ENCODE measurements at regions not wholly inside any gene's neighbourhood (a gene's known extent, or its start where the extent isn't known, plus 50 kb on each side); places are given as distances from the start of the nearest gene placed in this dataset.

DNA sequence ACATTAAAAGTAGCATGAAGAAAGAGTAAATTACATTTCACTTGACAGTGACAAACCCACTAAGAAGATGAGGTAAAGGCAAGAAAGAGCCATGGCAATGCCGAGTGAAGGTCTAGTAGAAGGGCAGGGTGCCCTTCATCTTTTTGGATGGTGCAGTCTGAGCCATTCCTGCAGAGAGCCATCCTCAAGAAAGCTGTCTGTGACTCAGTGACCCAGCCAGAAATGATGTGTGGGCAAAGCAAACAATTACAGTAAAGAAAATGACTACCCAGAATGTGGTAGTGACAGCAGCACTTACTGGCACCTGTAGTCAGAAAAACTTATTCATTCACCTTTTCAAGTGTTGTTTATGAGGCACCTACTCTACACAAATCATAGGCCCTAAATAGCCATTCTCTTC, 281.7 kb downstream of the DUSP6 start:
- TF ChIP-seq POLR2AphosphoS5 (IDR thresholded peaks at IDR 0.05; ENCODE audit: borderline replicate concordance, low read depth, low read length) (no peak), EZH2 (IDR thresholded peaks at IDR 0.05) (no peak), FOXP2 (optimal IDR thresholded peaks at IDR 0.05; ENCODE audit: control extremely low read depth, extremely low read length, insufficient read depth) (no peak)
- no peak for DNase-seq (ENCODE audit: low read depth, low spot score)
- Histone ChIP-seq H3K27ac (no peak overlapping the region), H3K4me3 (no peak overlapping the region), H3K9ac (ENCODE audit: insufficient read length) (no peak overlapping the region), H3K9me3 (ENCODE audit: low read depth, low read length) (no peaks in the 10 kb centered on the region), H3K36me3 (ENCODE audit: insufficient read depth, low read length) (no peaks in the 10 kb centered on the region)

GRCh38 chr12:89069431-89069830, 282.9 kb downstream of the DUSP6 start:
- no peak overlapping the region for H3K27ac ChIP-seq

GRCh38 chr12:89067421-89068187, 284.7 kb downstream of the DUSP6 start:
- H3K9me3 ChIP-seq (ENCODE audit: low read depth, low read length), result no peaks in the 10 kb centered on the region
- DNase-seq (ENCODE audit: low read depth, low spot score), result no peak
- TF ChIP-seq FOXP2 (optimal IDR thresholded peaks at IDR 0.05; ENCODE audit: control extremely low read depth, extremely low read length, insufficient read depth) (no peak), EZH2 (IDR thresholded peaks at IDR 0.05) (no peak), POLR2AphosphoS5 (IDR thresholded peaks at IDR 0.05; ENCODE audit: borderline replicate concordance, low read depth, low read length) (no peak)
- no peak overlapping the region for H3K4me3 ChIP-seq
- H3K36me3 ChIP-seq (ENCODE audit: insufficient read depth, low read length), result no peaks in the 10 kb centered on the region
- H3K27ac ChIP-seq, result 0 out of 2 replicates have a peak overlapping the region, but pooled peaks have one; percentile 23
- no peak overlapping the region for H3K9ac ChIP-seq (ENCODE audit: insufficient read length)

More at GRCh38 chr12:89069431-89069830, 282.9 kb downstream of the DUSP6 start:
- no peaks in the 10 kb centered on the region for H3K36me3 ChIP-seq (ENCODE audit: insufficient read depth, low read length)
- TF ChIP-seq EZH2 (IDR thresholded peaks at IDR 0.05), result no peak
- TF ChIP-seq POLR2AphosphoS5 (IDR thresholded peaks at IDR 0.05; ENCODE audit: borderline replicate concordance, low read depth, low read length), result no peak
- TF ChIP-seq FOXP2 (optimal IDR thresholded peaks at IDR 0.05; ENCODE audit: control extremely low read depth, extremely low read length, insufficient read depth), result no peak
- no peak overlapping the region for H3K9ac ChIP-seq (ENCODE audit: insufficient read length)
- DNase-seq (ENCODE audit: low read depth, low spot score), result no peak
- no peak overlapping the region for H3K4me3 ChIP-seq
- H3K9me3 ChIP-seq (ENCODE audit: low read depth, low read length), result no peaks in the 10 kb centered on the region

- Histone ChIP-seq H3K4me3 (no peak overlapping the region), H3K9me3 (ENCODE audit: low read depth, low read length) (no peaks in the 10 kb centered on the region), H3K9ac (ENCODE audit: insufficient read length) (no peak overlapping the region), H3K36me3 (ENCODE audit: insufficient read depth, low read length) (no peaks in the 10 kb centered on the region), H3K27ac (no peak overlapping the region)
- DNase-seq (ENCODE audit: low read depth, low spot score), result no peak
- TF ChIP-seq FOXP2 (optimal IDR thresholded peaks at IDR 0.05; ENCODE audit: control extremely low read depth, extremely low read length, insufficient read depth) (no peak), EZH2 (IDR thresholded peaks at IDR 0.05) (no peak), POLR2AphosphoS5 (IDR thresholded peaks at IDR 0.05; ENCODE audit: borderline replicate concordance, low read depth, low read length) (no peak)
Observed at GRCh38 chr12:89064780-89065179, 287.5 kb downstream of the DUSP6 start.

- no peak overlapping the region for H3K27ac ChIP-seq
- no peak for DNase-seq (ENCODE audit: low read depth, low spot score)
- H3K36me3 ChIP-seq (ENCODE audit: insufficient read depth, low read length), result no peaks in the 10 kb centered on the region
- TF ChIP-seq EZH2 (IDR thresholded peaks at IDR 0.05), result no peak
- TF ChIP-seq FOXP2 (optimal IDR thresholded peaks at IDR 0.05; ENCODE audit: control extremely low read depth, extremely low read length, insufficient read depth), result no peak
- no peak for TF ChIP-seq POLR2AphosphoS5 (IDR thresholded peaks at IDR 0.05; ENCODE audit: borderline replicate concordance, low read depth, low read length)
- H3K9me3 ChIP-seq (ENCODE audit: low read depth, low read length), result no peaks in the 10 kb centered on the region
- H3K9ac ChIP-seq (ENCODE audit: insufficient read length), result no peak overlapping the region
- no peak overlapping the region for H3K4me3 ChIP-seq
Observed at GRCh38 chr12:89064151-89064550, 288.1 kb downstream of the DUSP6 start.

- Histone ChIP-seq H3K4me3 (no peak overlapping the region), H3K9ac (ENCODE audit: insufficient read length) (no peak overlapping the region), H3K36me3 (ENCODE audit: insufficient read depth, low read length) (no peaks in the 10 kb centered on the region), H3K27ac (no peak overlapping the region), H3K9me3 (ENCODE audit: low read depth, low read length) (no peaks in the 10 kb centered on the region)
- DNase-seq (ENCODE audit: low read depth, low spot score), result no peak
- TF ChIP-seq FOXP2 (optimal IDR thresholded peaks at IDR 0.05; ENCODE audit: control extremely low read depth, extremely low read length, insufficient read depth) (no peak), POLR2AphosphoS5 (IDR thresholded peaks at IDR 0.05; ENCODE audit: borderline replicate concordance, low read depth, low read length) (no peak), EZH2 (IDR thresholded peaks at IDR 0.05) (no peak)
Observed at GRCh38 chr12:89062996-89063395, 289.3 kb downstream of the DUSP6 start.

DNA sequence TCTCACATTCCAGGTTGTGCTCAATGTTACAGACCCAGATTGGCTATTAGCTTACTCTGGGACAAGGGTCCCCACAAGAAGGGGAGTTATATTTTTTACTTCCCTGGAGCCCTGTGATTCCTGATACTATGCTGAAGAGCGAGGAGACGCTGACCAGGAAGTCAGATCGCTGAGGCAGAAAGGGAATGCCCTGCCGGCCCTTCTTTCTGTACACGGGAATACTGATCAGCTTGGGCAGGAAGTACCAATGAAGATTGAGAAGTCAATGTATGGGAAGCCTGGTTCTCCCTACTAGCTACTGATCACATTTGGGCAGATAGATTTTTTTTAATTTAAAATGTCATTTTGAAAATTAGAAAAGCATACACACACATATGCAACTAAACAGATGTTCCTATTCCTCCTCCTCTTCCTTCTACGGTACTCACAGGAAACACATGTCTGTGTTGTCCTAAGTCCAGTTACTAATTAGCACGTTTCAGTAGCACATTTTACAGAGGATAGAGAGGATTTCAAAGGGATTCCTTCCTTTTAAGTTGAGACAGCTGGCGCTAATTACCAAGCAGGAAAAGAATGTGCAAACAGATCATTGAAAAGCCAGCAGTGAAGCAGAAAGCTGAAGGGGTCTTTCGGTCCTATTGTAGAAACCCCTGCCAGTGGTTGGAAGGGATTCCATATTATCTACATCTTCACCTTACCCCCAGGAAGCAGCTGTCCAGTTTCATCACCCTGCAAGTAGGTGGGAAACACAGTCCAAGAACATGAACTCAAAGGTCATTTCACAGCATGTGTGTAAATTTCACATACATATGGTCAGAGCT, 292.4 kb downstream of the DUSP6 start:
- no peaks in the 10 kb centered on the region for H3K9me3 ChIP-seq (ENCODE audit: low read depth, low read length)
- H3K27ac ChIP-seq, result no peak overlapping the region
- TF ChIP-seq FOXP2 (optimal IDR thresholded peaks at IDR 0.05; ENCODE audit: control extremely low read depth, extremely low read length, insufficient read depth) (no peak), POLR2AphosphoS5 (IDR thresholded peaks at IDR 0.05; ENCODE audit: borderline replicate concordance, low read depth, low read length) (no peak), EZH2 (IDR thresholded peaks at IDR 0.05) (no peak)
- DNase-seq (ENCODE audit: low read depth, low spot score), result no peak
- no peaks in the 10 kb centered on the region for H3K36me3 ChIP-seq (ENCODE audit: insufficient read depth, low read length)
- H3K9ac ChIP-seq (ENCODE audit: insufficient read length), result no peak overlapping the region
- H3K4me3 ChIP-seq, result peak overlapping the region; percentile 22; the same call in 1 of the 2 replicates

GRCh38 chr12:89059056-89059455, 293.2 kb downstream of the DUSP6 start:
- no peak overlapping the region for H3K4me3 ChIP-seq
- no peaks in the 10 kb centered on the region for H3K36me3 ChIP-seq (ENCODE audit: insufficient read depth, low read length)
- no peak overlapping the region for H3K9ac ChIP-seq (ENCODE audit: insufficient read length)
- H3K27ac ChIP-seq, result no peak overlapping the region
- no peaks in the 10 kb centered on the region for H3K9me3 ChIP-seq (ENCODE audit: low read depth, low read length)
- no peak for TF ChIP-seq FOXP2 (optimal IDR thresholded peaks at IDR 0.05; ENCODE audit: control extremely low read depth, extremely low read length, insufficient read depth)
- TF ChIP-seq POLR2AphosphoS5 (IDR thresholded peaks at IDR 0.05; ENCODE audit: borderline replicate concordance, low read depth, low read length), result no peak
- TF ChIP-seq EZH2 (IDR thresholded peaks at IDR 0.05), result no peak
- no peak for DNase-seq (ENCODE audit: low read depth, low spot score)

Data from SK-N-MC (cell line).